Mesenchymal stem cell (in vitro differentiated cells and primary cell): ENCODE measurements at regions not wholly inside any gene's neighbourhood (a gene's known extent, or its start where the extent isn't known, plus 50 kb on each side); places are given as distances from the start of the nearest gene placed in this dataset.

ENCODE experiments used
- DNase-seq: peaks from one replicate; pipeline ENCODE4 v3.0.0-alpha.2; 2013
- H2AFZ ChIP-seq: one replicate; pipeline ENCODE4 v1.6.1; 2013; ENCODE audit warnings: low read depth, mild to moderate bottlenecking, control low read depth, inconsistent platforms, low read length, moderate library complexity
- H2AK5ac ChIP-seq: 2 replicates; pipeline ENCODE4 v1.6.1; 2013; ENCODE audit warnings: low read length, moderate library complexity, mild to moderate bottlenecking, inconsistent platforms; ENCODE audit not compliant: severe bottlenecking
- H2BK120ac ChIP-seq: one replicate; pipeline ENCODE4 v1.6.1; 2013; ENCODE audit warnings: low read depth, mild to moderate bottlenecking, inconsistent platforms, low read length, moderate library complexity
- H2BK12ac ChIP-seq, 2 experiments: one replicate each; pipeline ENCODE4 v1.6.1; 2013; ENCODE audit warnings: inconsistent platforms in 2 of 2, low read length in 2 of 2, mild to moderate bottlenecking in 2 of 2, moderate library complexity in 2 of 2, control low read depth in 1 of 2
- H2BK15ac ChIP-seq: one replicate; pipeline ENCODE4 v1.6.1; 2013; ENCODE audit warnings: mild to moderate bottlenecking, low read depth, inconsistent platforms; ENCODE audit not compliant: poor library complexity, severe bottlenecking
- H2BK5ac ChIP-seq: 2 replicates; pipeline ENCODE4 v1.6.1; 2013; ENCODE audit warnings: low read depth, mild to moderate bottlenecking, low read length, control low read depth, inconsistent platforms; ENCODE audit not compliant: poor library complexity, severe bottlenecking
- H3K14ac ChIP-seq, 2 experiments: one replicate each; pipeline ENCODE4 v1.6.1; 2013; ENCODE audit warnings: inconsistent platforms in 2 of 2, low read length in 2 of 2, control low read depth in 1 of 2, mild to moderate bottlenecking in 1 of 2, moderate library complexity in 1 of 2
- H3K18ac ChIP-seq, 2 experiments: one replicate each; pipeline ENCODE4 v1.6.1; 2013; ENCODE audit warnings: inconsistent platforms in 2 of 2, low read length in 2 of 2, control low read depth in 1 of 2, low read depth in 1 of 2, mild to moderate bottlenecking in 1 of 2
- H3K23ac ChIP-seq, 2 experiments: one replicate each; pipeline ENCODE4 v1.6.1; 2013; ENCODE audit warnings: inconsistent platforms in 2 of 2, low read length in 2 of 2, mild to moderate bottlenecking in 2 of 2, moderate library complexity in 2 of 2, control low read depth in 1 of 2
- H3K27ac ChIP-seq: 2 replicates; pipeline ENCODE4 v1.5.1; 2013; ENCODE audit warnings: mild to moderate bottlenecking, moderate library complexity, low read length, control low read depth, inconsistent platforms; ENCODE audit not compliant: poor library complexity, severe bottlenecking
- H3K27me3 ChIP-seq, 2 experiments: 2 replicates each; pipeline versions ENCODE4 v1.6.1 to v1.7.0; 2013; ENCODE audit warnings: low read length in 2 of 2, mild to moderate bottlenecking in 2 of 2, moderate library complexity in 2 of 2, control low read depth in 1 of 2, inconsistent platforms in 1 of 2; ENCODE audit not compliant: control insufficient read depth in 1 of 2, insufficient read depth in 1 of 2
- H3K36me3 ChIP-seq, 2 experiments: 2 replicates each; pipeline versions ENCODE4 v1.6.1 to v1.7.0; 2013; ENCODE audit warnings: low read length in 2 of 2, control low read depth in 1 of 2, inconsistent platforms in 1 of 2, low read depth in 1 of 2, mild to moderate bottlenecking in 1 of 2; ENCODE audit not compliant: insufficient read depth in 2 of 2, control insufficient read depth in 1 of 2
- H3K4ac ChIP-seq, 2 experiments: one replicate each; pipeline ENCODE4 v1.6.1; 2013; ENCODE audit warnings: inconsistent platforms in 2 of 2, low read length in 2 of 2, mild to moderate bottlenecking in 2 of 2, moderate library complexity in 2 of 2, control low read depth in 1 of 2, low read depth in 1 of 2
- H3K4me1 ChIP-seq: 2 replicates; pipeline ENCODE4 v1.6.1; 2013; ENCODE audit warnings: low read depth, low read length, control low read depth; ENCODE audit not compliant: control insufficient read depth, insufficient read depth
- H3K4me2 ChIP-seq: 2 replicates; pipeline ENCODE4 v1.6.1; 2013; ENCODE audit warnings: low read length, mild to moderate bottlenecking, inconsistent platforms; ENCODE audit not compliant: poor library complexity, severe bottlenecking
- H3K4me3 ChIP-seq, 2 experiments: 2 replicates each; pipeline versions ENCODE4 v1.5.1 to v1.7.0; 2013; ENCODE audit warnings: low read length in 2 of 2, mild to moderate bottlenecking in 2 of 2, control low read depth in 1 of 2, low read depth in 1 of 2; ENCODE audit not compliant: insufficient read depth in 1 of 2
- H3K79me1 ChIP-seq: replicated peaks from 2 replicates; pipeline ENCODE4 v1.6.1; 2013; ENCODE audit warnings: mild to moderate bottlenecking, control low read depth, low read length, inconsistent platforms; ENCODE audit not compliant: poor library complexity, severe bottlenecking
- H3K9ac ChIP-seq: 2 replicates; pipeline ENCODE4 v1.7.0; 2013; ENCODE audit warnings: mild to moderate bottlenecking, low read length, moderate library complexity
- H3K9me3 ChIP-seq: 2 replicates; pipeline ENCODE4 v1.7.0; 2013; ENCODE audit warnings: mild to moderate bottlenecking, low read length; ENCODE audit not compliant: control insufficient read depth
- H4K8ac ChIP-seq: one replicate; pipeline ENCODE4 v1.6.1; 2013; ENCODE audit warnings: inconsistent platforms, mild to moderate bottlenecking, low read length, moderate library complexity
- H4K91ac ChIP-seq: one replicate; pipeline ENCODE4 v1.6.1; 2013; ENCODE audit warnings: mild to moderate bottlenecking, low read length, inconsistent platforms
- WGBS: methylation state at CpG from one replicate; pipeline ENCODE4 v1.1.7; 2013; ENCODE audit warnings: mixed read lengths; 5-methylcytosine and 5-hydroxymethylcytosine counted together

DNA sequence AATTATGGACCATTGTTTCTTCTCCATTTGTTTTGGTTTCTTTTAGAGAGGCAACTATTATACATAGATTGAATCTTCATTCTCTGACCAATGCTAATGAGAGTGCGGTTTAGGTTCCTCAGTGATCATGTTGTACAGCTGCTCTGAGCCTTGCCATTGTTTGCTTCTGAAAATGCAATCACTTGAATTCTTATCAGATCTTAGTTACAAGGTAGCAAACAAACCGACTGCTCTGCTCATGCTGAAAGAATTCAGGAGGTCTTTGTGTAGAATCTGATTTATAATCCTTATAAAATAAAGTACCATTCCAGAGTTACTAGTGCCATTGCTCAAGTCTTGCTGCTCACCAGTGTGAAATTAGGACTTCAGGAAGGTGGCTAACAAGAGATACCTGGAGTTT is 569.1 kb upstream of the ID4 start:
- H3K79me1 ChIP-seq: no peaks in the 10 kb centered on the region
- H3K27ac ChIP-seq: no peak overlapping the region
- no peak overlapping the region for H3K14ac ChIP-seq
- H2BK120ac ChIP-seq: no peak overlapping the region
- DNase-seq: no peak
- no peak overlapping the region for H2BK12ac ChIP-seq
- H4K91ac ChIP-seq: no peak overlapping the region
- H3K4me3 ChIP-seq: no peak overlapping the region
- peaks cover 5% of the 10 kb centered on the region for H3K9me3 ChIP-seq
- H3K9ac ChIP-seq: no peak overlapping the region
- no peaks in the 10 kb centered on the region for H3K4me1 ChIP-seq
- H3K18ac ChIP-seq: no peak overlapping the region
- WGBS: 71% methylated on average over 1 of the region's 2 CpGs
- no peak overlapping the region for H2BK5ac ChIP-seq
- H2BK15ac ChIP-seq: no peak overlapping the region
- no peaks in the 10 kb centered on the region for H3K27me3 ChIP-seq
- no peak overlapping the region for H2AFZ ChIP-seq
- no peaks in the 10 kb centered on the region for H3K36me3 ChIP-seq
- no peak overlapping the region for H2AK5ac ChIP-seq
- H3K4ac ChIP-seq: no peak overlapping the region
- H3K4me2 ChIP-seq: no peak overlapping the region
- no peak overlapping the region for H4K8ac ChIP-seq
- H3K23ac ChIP-seq: no peak overlapping the region

- Histone ChIP-seq H2AK5ac (no peak overlapping the region), H3K36me3 (no peaks in the 10 kb centered on the region)
Measured at GRCh38 chr6:19268718-19269117, 568.5 kb upstream of the ID4 start.

DNA sequence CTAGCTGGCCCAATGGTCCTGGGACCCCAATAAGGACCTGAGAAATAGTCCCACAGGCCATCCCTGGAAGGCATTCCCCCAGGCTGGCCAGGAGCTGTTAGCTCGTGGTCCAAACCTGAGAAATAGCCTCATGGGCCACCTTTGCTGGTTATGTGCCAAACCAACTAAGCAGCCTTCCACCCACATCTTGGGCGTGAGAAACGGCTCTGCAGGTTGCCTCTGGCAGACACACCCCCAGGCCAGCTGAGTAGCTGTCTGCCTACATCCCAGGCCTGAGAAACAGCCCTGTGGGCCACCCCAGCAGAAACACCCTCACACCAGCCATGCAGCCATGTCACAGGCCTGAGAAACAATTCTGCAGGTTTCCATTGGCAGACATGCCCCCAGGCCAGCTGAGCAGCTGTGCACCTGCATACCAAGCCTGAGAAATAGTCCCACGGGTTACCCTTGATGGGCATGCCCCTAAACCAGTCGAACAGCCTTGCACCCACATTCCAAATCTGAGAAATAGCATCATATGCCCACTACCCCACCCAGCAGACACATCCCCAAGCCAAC is 567.8 kb upstream of the ID4 start:
- Histone ChIP-seq H3K23ac (no peak overlapping the region), H2AFZ (no peak overlapping the region), H3K9me3 (peaks cover 5% of the 10 kb centered on the region), H3K79me1 (no peaks in the 10 kb centered on the region), H2BK120ac (no peak overlapping the region), H3K9ac (no peak overlapping the region), H3K14ac (no peak overlapping the region), H2BK5ac (no peak overlapping the region), H2AK5ac (no peak overlapping the region), H3K4me1 (no peaks in the 10 kb centered on the region), H3K27ac (no peak overlapping the region), H4K91ac (no peak overlapping the region), H3K4ac (no peak overlapping the region), H3K4me2 (no peak overlapping the region), H3K27me3 (no peaks in the 10 kb centered on the region), H3K4me3 (no peak overlapping the region), H2BK12ac (no peak overlapping the region), H4K8ac (no peak overlapping the region), H2BK15ac (no peak overlapping the region), H3K18ac (no peak overlapping the region), H3K36me3 (no peaks in the 10 kb centered on the region)
- DNase-seq: no peak
- WGBS: 49% methylated on average over 5 of the region's 5 CpGs

More at GRCh38 chr6:19268718-19269117, 568.5 kb upstream of the ID4 start:
- Histone ChIP-seq H3K79me1 (no peaks in the 10 kb centered on the region), H4K91ac (no peak overlapping the region), H3K14ac (no peak overlapping the region), H3K4ac (no peak overlapping the region), H2BK12ac (no peak overlapping the region), H3K4me1 (no peaks in the 10 kb centered on the region), H3K23ac (no peak overlapping the region), H3K9me3 (peaks cover 5% of the 10 kb centered on the region), H3K18ac (no peak overlapping the region), H3K4me2 (no peak overlapping the region), H3K9ac (no peak overlapping the region), H2BK15ac (no peak overlapping the region), H2BK120ac (no peak overlapping the region), H3K4me3 (no peak overlapping the region), H4K8ac (no peak overlapping the region), H3K27ac (no peak overlapping the region), H2AFZ (no peak overlapping the region), H3K27me3 (no peaks in the 10 kb centered on the region), H2BK5ac (no peak overlapping the region)
- DNase-seq: no peak

DNA sequence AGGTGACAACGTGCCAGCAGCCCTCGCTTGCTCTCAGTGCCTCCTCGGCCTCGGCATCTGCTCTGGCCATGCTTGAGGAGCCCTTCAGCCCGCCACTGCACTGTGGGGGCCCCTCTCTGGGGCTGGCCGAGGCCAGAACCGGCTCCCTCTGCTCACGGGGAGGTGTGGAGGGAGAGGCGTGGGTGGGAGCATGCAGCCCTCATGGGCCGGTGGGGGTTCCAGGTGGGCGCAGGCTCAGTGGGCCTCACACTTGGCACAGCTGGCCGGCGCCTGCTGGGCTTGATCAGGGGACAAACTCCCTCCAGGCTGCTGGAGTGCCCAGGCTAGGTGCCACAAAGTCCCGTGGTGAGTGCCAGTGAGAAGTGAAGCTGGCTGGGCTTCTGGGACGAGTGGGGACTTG is 566.6 kb upstream of the ID4 start:
- Histone ChIP-seq H3K79me1 (no peaks in the 10 kb centered on the region), H3K14ac (no peak overlapping the region), H3K4me1 (no peaks in the 10 kb centered on the region), H3K4me3 (no peak overlapping the region), H3K36me3 (no peaks in the 10 kb centered on the region), H2BK12ac (no peak overlapping the region), H3K4me2 (no peak overlapping the region), H4K91ac (no peak overlapping the region), H2AK5ac (no peak overlapping the region), H2BK5ac (no peak overlapping the region), H3K27me3 (no peaks in the 10 kb centered on the region), H2BK15ac (no peak overlapping the region), H3K23ac (no peak overlapping the region), H2AFZ (no peak overlapping the region), H3K27ac (no peak overlapping the region), H3K18ac (no peak overlapping the region), H4K8ac (no peak overlapping the region), H3K9me3 (peaks cover 5% of the 10 kb centered on the region), H2BK120ac (no peak overlapping the region), H3K4ac (no peak overlapping the region), H3K9ac (no peak overlapping the region)
- WGBS: 74% methylated on average over 15 of the region's 15 CpGs
- DNase-seq: no peak
